ENCODE measurements at regions not wholly inside any gene's neighbourhood (a gene's known extent, or its start where the extent isn't known, plus 50 kb on each side); places are given as distances from the start of the nearest gene placed in this dataset.

DNA sequence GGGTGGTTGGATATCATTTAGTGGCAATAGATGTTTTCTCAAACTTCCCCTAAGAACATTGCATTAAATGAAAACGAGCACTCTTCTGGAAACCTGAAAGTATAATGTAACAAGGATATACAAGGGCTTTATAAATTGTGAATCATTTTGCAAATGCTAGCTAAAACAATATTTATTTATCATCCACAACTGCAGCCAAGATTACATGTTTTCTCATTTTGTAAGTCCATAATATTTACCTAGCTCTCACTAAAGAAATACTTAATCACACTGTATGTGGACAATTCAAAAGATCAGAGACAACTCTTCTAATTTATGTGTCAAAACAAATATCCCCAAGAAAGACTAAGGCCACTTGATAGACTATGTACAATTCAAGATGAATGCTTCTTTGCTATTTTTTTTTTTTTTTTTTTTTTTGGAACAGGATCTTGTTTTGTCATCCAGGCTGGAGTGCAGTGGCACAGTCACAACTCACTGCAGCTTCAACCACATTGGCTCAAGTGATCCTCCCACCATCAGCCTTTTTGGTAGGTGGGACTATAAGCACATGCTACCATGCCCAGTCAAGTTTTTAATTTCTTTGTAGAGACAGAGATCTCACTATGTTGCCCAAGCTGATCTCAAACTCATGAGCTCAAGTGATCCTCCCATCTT, 427.7 kb upstream of the THBS1 start:
- no peaks in the 10 kb centered on the region for H3K36me3 ChIP-seq (ENCODE audit: control insufficient read depth in 4 of 4, insufficient read depth in 4 of 4, low read length in 4 of 4)
- peaks cover 0 to 7% (median 2%) of the 10 kb centered on the region in 5 donors for H3K4me1 ChIP-seq (ENCODE audit: control insufficient read depth in 5 of 5, insufficient read depth in 5 of 5, low read length in 5 of 5)
- no peak overlapping the region for H3K27ac ChIP-seq (ENCODE audit: low read depth in 1 of 2, low read length in 1 of 2)
- DNase-seq (no peak), ATAC-seq (ENCODE audit: insufficient read depth, low FRiP score) (no peak)
- no peaks in the 10 kb centered on the region for H3K27me3 ChIP-seq (ENCODE audit: control insufficient read depth in 3 of 3, insufficient read depth in 3 of 3, low read length in 2 of 3)
- TF ChIP-seq, protein P1, sequence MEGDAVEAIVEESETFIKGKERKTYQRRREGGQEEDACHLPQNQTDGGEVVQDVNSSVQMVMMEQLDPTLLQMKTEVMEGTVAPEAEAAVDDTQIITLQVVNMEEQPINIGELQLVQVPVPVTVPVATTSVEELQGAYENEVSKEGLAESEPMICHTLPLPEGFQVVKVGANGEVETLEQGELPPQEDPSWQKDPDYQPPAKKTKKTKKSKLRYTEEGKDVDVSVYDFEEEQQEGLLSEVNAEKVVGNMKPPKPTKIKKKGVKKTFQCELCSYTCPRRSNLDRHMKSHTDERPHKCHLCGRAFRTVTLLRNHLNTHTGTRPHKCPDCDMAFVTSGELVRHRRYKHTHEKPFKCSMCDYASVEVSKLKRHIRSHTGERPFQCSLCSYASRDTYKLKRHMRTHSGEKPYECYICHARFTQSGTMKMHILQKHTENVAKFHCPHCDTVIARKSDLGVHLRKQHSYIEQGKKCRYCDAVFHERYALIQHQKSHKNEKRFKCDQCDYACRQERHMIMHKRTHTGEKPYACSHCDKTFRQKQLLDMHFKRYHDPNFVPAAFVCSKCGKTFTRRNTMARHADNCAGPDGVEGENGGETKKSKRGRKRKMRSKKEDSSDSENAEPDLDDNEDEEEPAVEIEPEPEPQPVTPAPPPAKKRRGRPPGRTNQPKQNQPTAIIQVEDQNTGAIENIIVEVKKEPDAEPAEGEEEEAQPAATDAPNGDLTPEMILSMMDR (IDR thresholded peaks at IDR 0.05; ENCODE audit: control extremely low read depth, extremely low read depth): no peak
- H3K9ac ChIP-seq (ENCODE audit: insufficient read depth in 1 of 2, low read length in 2 of 2): no peak overlapping the region
- no peak overlapping the region for H3K4me3 ChIP-seq
- no peaks in the 10 kb centered on the region for H3K9me3 ChIP-seq (ENCODE audit: control insufficient read depth in 4 of 4, insufficient read depth in 3 of 4, low read length in 3 of 4)
- 60 to 91% methylated on average over 1 of the region's 1 CpG for WGBS, 2 donors

- Histone ChIP-seq H3K9ac (ENCODE audit: insufficient read depth in 1 of 2, low read length in 2 of 2) (no peak overlapping the region), H3K27ac (ENCODE audit: low read depth in 1 of 2, low read length in 1 of 2) (no peak overlapping the region), H3K27me3 (ENCODE audit: control insufficient read depth in 3 of 3, insufficient read depth in 3 of 3, low read length in 2 of 3) (no peaks in the 10 kb centered on the region), H3K36me3 (ENCODE audit: control insufficient read depth in 4 of 4, insufficient read depth in 4 of 4, low read length in 4 of 4) (no peaks in the 10 kb centered on the region), H3K4me1 (ENCODE audit: control insufficient read depth in 5 of 5, insufficient read depth in 5 of 5, low read length in 5 of 5) (peaks cover 0 to 7% (median 2%) of the 10 kb centered on the region in 5 donors), H3K4me3 (no peak overlapping the region), H3K9me3 (ENCODE audit: control insufficient read depth in 4 of 4, insufficient read depth in 3 of 4, low read length in 3 of 4) (no peaks in the 10 kb centered on the region)
- TF ChIP-seq, protein P1 (IDR thresholded peaks at IDR 0.05; ENCODE audit: control extremely low read depth, extremely low read depth): no peak
- ATAC-seq (ENCODE audit: insufficient read depth, low FRiP score) (no peak), DNase-seq (no peak)
- WGBS, 2 donors: 75 to 91% methylated on average over 2 of the region's 2 CpGs
Measured at GRCh38 chr15:39153716-39154115, 427.2 kb upstream of the THBS1 start.

DNA sequence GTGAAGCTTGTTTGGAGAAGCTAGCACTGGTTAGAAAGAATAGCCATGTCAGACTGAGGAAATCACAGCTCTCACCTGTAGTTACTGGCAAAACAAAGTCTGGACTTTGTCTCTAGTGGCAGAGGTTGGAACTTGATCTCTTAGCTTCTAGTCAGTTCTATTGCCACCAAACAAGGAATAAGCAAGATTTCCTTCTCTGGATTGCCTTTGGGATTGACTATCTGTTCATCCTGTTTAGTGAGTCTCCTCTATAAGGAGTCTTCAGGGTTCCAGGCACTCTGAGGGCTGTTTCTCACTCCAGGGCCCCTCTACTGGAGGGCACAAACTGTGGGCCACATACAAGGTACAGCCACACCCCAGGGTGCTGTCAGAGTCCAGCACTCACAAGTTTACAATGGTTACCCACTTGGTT, 426.6 kb upstream of the THBS1 start:
- Histone ChIP-seq H3K27me3 (ENCODE audit: control insufficient read depth in 3 of 3, insufficient read depth in 3 of 3, low read length in 2 of 3) (no peaks in the 10 kb centered on the region), H3K27ac (ENCODE audit: low read depth in 1 of 2, low read length in 1 of 2) (no peak overlapping the region), H3K4me3 (no peak overlapping the region), H3K4me1 (ENCODE audit: control insufficient read depth in 5 of 5, insufficient read depth in 5 of 5, low read length in 5 of 5) (peaks cover 0 to 7% (median 2%) of the 10 kb centered on the region in 5 donors), H3K36me3 (ENCODE audit: control insufficient read depth in 4 of 4, insufficient read depth in 4 of 4, low read length in 4 of 4) (no peaks in the 10 kb centered on the region), H3K9me3 (ENCODE audit: control insufficient read depth in 4 of 4, insufficient read depth in 3 of 4, low read length in 3 of 4) (no peaks in the 10 kb centered on the region), H3K9ac (ENCODE audit: insufficient read depth in 1 of 2, low read length in 2 of 2) (no peak overlapping the region)
- TF ChIP-seq, protein P1 (IDR thresholded peaks at IDR 0.05; ENCODE audit: control extremely low read depth, extremely low read depth): no peak
- no peak for ATAC-seq (ENCODE audit: insufficient read depth, low FRiP score)
- DNase-seq: no peak

- Histone ChIP-seq H3K27me3 (ENCODE audit: control insufficient read depth in 3 of 3, insufficient read depth in 3 of 3, low read length in 2 of 3) (no peaks in the 10 kb centered on the region), H3K9ac (ENCODE audit: insufficient read depth in 1 of 2, low read length in 2 of 2) (no peak overlapping the region), H3K9me3 (ENCODE audit: control insufficient read depth in 4 of 4, insufficient read depth in 3 of 4, low read length in 3 of 4) (no peaks in the 10 kb centered on the region), H3K4me1 (ENCODE audit: control insufficient read depth in 5 of 5, insufficient read depth in 5 of 5, low read length in 5 of 5) (peaks cover 0 to 5% (median 2%) of the 10 kb centered on the region in 5 donors), H3K4me3 (no peak overlapping the region), H3K27ac (ENCODE audit: low read depth in 1 of 2, low read length in 1 of 2) (no peak overlapping the region), H3K36me3 (ENCODE audit: control insufficient read depth in 4 of 4, insufficient read depth in 4 of 4, low read length in 4 of 4) (no peaks in the 10 kb centered on the region)
- no peak for ATAC-seq (ENCODE audit: insufficient read depth, low FRiP score)
- WGBS, 2 donors: 80 to 89% methylated on average over 4 of the region's 4 CpGs
- DNase-seq: no peak
- TF ChIP-seq, protein P1 (IDR thresholded peaks at IDR 0.05; ENCODE audit: control extremely low read depth, extremely low read depth): no peak
Measured at GRCh38 chr15:39154776-39155175, 426.1 kb upstream of the THBS1 start.
